Erythroblast (primary cell): ENCODE measurements at regions not wholly inside any gene's neighbourhood (a gene's known extent, or its start where the extent isn't known, plus 50 kb on each side); places are given as distances from the start of the nearest gene placed in this dataset.

ENCODE experiments used
- GATA1 ChIP-seq: IDR thresholded peaks from 2 replicates; pipeline ENCODE4 v1.6.1; 2011; ENCODE audit warnings: low read depth, mild to moderate bottlenecking, control low read depth, low read length, moderate library complexity
- POLR2A ChIP-seq: IDR thresholded peaks from 2 replicates; pipeline ENCODE4 v1.6.1; 2011; ENCODE audit warnings: mild to moderate bottlenecking, low read length

- TF ChIP-seq POLR2A (no peak), GATA1 (no peak)
These were observed 570.2 kb downstream of the SLITRK1 start for GRCh38 chr13:83311886-83312577.
